GM23338 (cell line): ENCODE measurements at regions not wholly inside any gene's neighbourhood (a gene's known extent, or its start where the extent isn't known, plus 50 kb on each side); places are given as distances from the start of the nearest gene placed in this dataset.

Experiments
- ATAC-seq: fragments of 200-7000 bp; cut with Tn5 transposase; 3 replicates; pipeline ENCODE4 v1.9.1; 2020
- DNase-seq: peaks from one replicate; pipeline ENCODE4 v3.0.0-alpha.2; 2015; ENCODE audit warnings: low spot score
- H2AFZ ChIP-seq: fragments of 200-600 bp; sonication (generic); 2 replicates; pipeline ENCODE4 v1.8.0; 2016; ENCODE audit warnings: antibody characterized with exemption, mild to moderate bottlenecking, moderate library complexity
- H3F3A ChIP-seq: fragments of 200-600 bp; sonication (generic); replicated peaks from 2 replicates; pipeline ENCODE4 v1.8.0; 2017; ENCODE audit warnings: antibody characterized with exemption, mixed run types, low read depth
- H3K27ac ChIP-seq: fragments of 200-600 bp; sonication (generic); 2 replicates; pipeline ENCODE4 v1.6.1; 2016; ENCODE audit warnings: low read depth
- H3K27me3 ChIP-seq: fragments of 200-600 bp; sonication (generic); 2 replicates; pipeline ENCODE4 v1.8.0; 2016; ENCODE audit warnings: mild to moderate bottlenecking, mixed run types, moderate library complexity; ENCODE audit not compliant: insufficient read depth
- H3K36me3 ChIP-seq: fragments of 200-600 bp; sonication (generic); 2 replicates; pipeline ENCODE4 v1.8.0; 2016; ENCODE audit warnings: mild to moderate bottlenecking; ENCODE audit not compliant: insufficient read depth
- H3K4me1 ChIP-seq: fragments of 200-600 bp; sonication (generic); 2 replicates; pipeline ENCODE4 v1.8.0; 2016; ENCODE audit warnings: mild to moderate bottlenecking, moderate library complexity; ENCODE audit not compliant: insufficient read depth
- H3K4me2 ChIP-seq: fragments of 200-600 bp; sonication (generic); 2 replicates; pipeline ENCODE4 v1.7.1; 2017; ENCODE audit warnings: mixed run types
- H3K4me3 ChIP-seq: fragments of 200-600 bp; sonication (generic); 2 replicates; pipeline ENCODE4 v1.6.1; 2016; ENCODE audit warnings: mixed run types
- H3K79me2 ChIP-seq: fragments of 200-600 bp; sonication (generic); replicated peaks from 2 replicates; pipeline ENCODE4 v1.8.0; 2017; ENCODE audit warnings: mild to moderate bottlenecking; ENCODE audit not compliant: insufficient read depth
- H3K9me2 ChIP-seq: fragments of 200-600 bp; sonication (generic); 2 replicates; pipeline ENCODE4 v1.8.0; 2017; ENCODE audit not compliant: insufficient read depth
- H4K20me1 ChIP-seq: fragments of 200-600 bp; sonication (generic); replicated peaks from 2 replicates; pipeline ENCODE4 v1.8.0; 2017; ENCODE audit warnings: mild to moderate bottlenecking; ENCODE audit not compliant: insufficient read depth
- H3K27ac Mint-ChIP-seq: 2 replicates; pipeline ENCODE4 v1.8.0; 2020; ENCODE audit warnings: inconsistent platforms, mild to moderate bottlenecking, moderate library complexity, mixed read lengths
- H3K27me3 Mint-ChIP-seq: 3 replicates; pipeline ENCODE4 v1.8.0; 2022; ENCODE audit warnings: low read depth, mild to moderate bottlenecking, moderate library complexity, mixed read lengths, inconsistent platforms; ENCODE audit not compliant: insufficient read depth, poor library complexity
- H3K36me3 Mint-ChIP-seq: 3 replicates; pipeline ENCODE4 v1.8.0; 2021; ENCODE audit warnings: low read depth, mild to moderate bottlenecking, inconsistent platforms, moderate library complexity, mixed read lengths
- H3K4me1 Mint-ChIP-seq: 3 replicates; pipeline ENCODE4 v1.8.0; 2020; ENCODE audit warnings: mild to moderate bottlenecking, inconsistent platforms, mixed read lengths
- H3K4me3 Mint-ChIP-seq: 3 replicates; pipeline ENCODE4 v1.8.0; 2021; ENCODE audit warnings: moderate library complexity, mild to moderate bottlenecking, inconsistent platforms, mixed read lengths
- H3K9me3 Mint-ChIP-seq: 3 replicates; pipeline ENCODE4 v1.8.0; 2020; ENCODE audit warnings: moderate library complexity, mild to moderate bottlenecking, inconsistent platforms, mixed read lengths
- CREB1 ChIP-seq: fragments of 250-450 bp; sonication (Bioruptor Pico); IDR thresholded peaks from 2 replicates; pipeline ENCODE4 v1.5.0; 2020; ENCODE audit warnings: low read depth, mild to moderate bottlenecking, moderate library complexity
- CTCF ChIP-seq, 2 experiments: fragments of 200-600 bp in 1 of 2; sonication (generic) in 1 of 2; conservative IDR thresholded peaks; 2 replicates each; pipeline versions ENCODE4 v1.5.1 to v1.6.1; 2016 to 2017; ENCODE audit warnings: antibody characterized with exemption in 2 of 2, low read depth in 2 of 2, mild to moderate bottlenecking in 2 of 2, moderate library complexity in 1 of 2
- ETS1 ChIP-seq: IDR thresholded peaks from 2 replicates; pipeline ENCODE4 v1.6.1; 2016; ENCODE audit warnings: antibody characterized with exemption
- EZH2 ChIP-seq: fragments of 200-600 bp; sonication (generic); IDR thresholded peaks from one replicate; pipeline ENCODE4 v1.8.0; 2017; ENCODE audit warnings: antibody characterized with exemption, mild to moderate bottlenecking, low read depth; ENCODE audit not compliant: unreplicated experiment
- EZH2phosphoT487 ChIP-seq: fragments of 200-600 bp; sonication (generic); IDR thresholded peaks from one replicate; pipeline ENCODE4 v1.8.1; 2018; ENCODE audit warnings: antibody characterized with exemption; ENCODE audit not compliant: unreplicated experiment
- JUNB ChIP-seq: IDR thresholded peaks from one replicate; pipeline ENCODE4 v1.6.1; 2016; ENCODE audit warnings: antibody characterized with exemption; ENCODE audit not compliant: unreplicated experiment
- NANOG ChIP-seq: IDR thresholded peaks from 2 replicates; pipeline ENCODE4 v1.6.1; 2016; ENCODE audit warnings: antibody characterized with exemption, borderline replicate concordance
- POLR2AphosphoS5 ChIP-seq: IDR thresholded peaks from 2 replicates; pipeline ENCODE4 v1.6.1; 2016; ENCODE audit warnings: antibody characterized with exemption, low read depth
- REST ChIP-seq: IDR thresholded peaks from one replicate; pipeline ENCODE4 v1.6.1; 2018; ENCODE audit warnings: antibody characterized with exemption; ENCODE audit not compliant: unreplicated experiment
- STAT1 ChIP-seq: IDR thresholded peaks from one replicate; pipeline ENCODE4 v1.6.1; 2016; ENCODE audit warnings: antibody characterized with exemption; ENCODE audit not compliant: unreplicated experiment
- ZNF114 ChIP-seq: fragments of 250-450 bp; sonication (Bioruptor Pico); IDR thresholded peaks from 2 replicates; pipeline ENCODE4 v1.5.0; 2020; ENCODE audit warnings: mild to moderate bottlenecking, moderate library complexity
- ZNF331 ChIP-seq: fragments of 250-450 bp; sonication (Bioruptor Pico); IDR thresholded peaks from 2 replicates; pipeline ENCODE4 v1.5.0; 2020; ENCODE audit warnings: low read depth, mild to moderate bottlenecking, moderate library complexity
- ZNF462 ChIP-seq: fragments of 250-450 bp; sonication (Bioruptor Pico); IDR thresholded peaks from 2 replicates; pipeline ENCODE4 v1.5.0; 2020; ENCODE audit warnings: mild to moderate bottlenecking, moderate library complexity

- ATAC-seq, result no peak
- H3K27ac Mint-ChIP-seq, result no peak overlapping the region
- no peaks in the 10 kb centered on the region for H3K36me3 Mint-ChIP-seq
Measured at GRCh38 chr11:134908583-134908982, 496.5 kb upstream of the B3GAT1 start.

More at GRCh38 chr11:134908583-134908982, 496.5 kb upstream of the B3GAT1 start:
- Histone ChIP-seq H3K9me2 (peaks cover 13% of the 10 kb centered on the region), H3K4me1 (no peaks in the 10 kb centered on the region), H3K4me3 (no peak overlapping the region), H3K36me3 (no peaks in the 10 kb centered on the region), H2AFZ (no peak overlapping the region), H4K20me1 (no peaks in the 10 kb centered on the region), H3K27me3 (no peaks in the 10 kb centered on the region), H3F3A (no peaks in the 10 kb centered on the region), H3K27ac (no peak overlapping the region), H3K79me2 (no peaks in the 10 kb centered on the region), H3K4me2 (no peak overlapping the region)
- no peaks in the 10 kb centered on the region; the same call in 1 of the 3 replicates for H3K4me1 Mint-ChIP-seq
- TF ChIP-seq CREB1 (CRISPR knock-in tag), result no peak
- TF ChIP-seq ZNF114 (CRISPR knock-in tag), result no peak
- no peak for TF ChIP-seq EZH2
- no peak for TF ChIP-seq REST
- no peak for TF ChIP-seq NANOG
- no peak for TF ChIP-seq CTCF (conservative IDR thresholded peaks at IDR 0.05; ENCODE audit: low read depth in 2 of 2)
- TF ChIP-seq ETS1, result no peak
- no peak for TF ChIP-seq EZH2phosphoT487
- no peak for TF ChIP-seq ZNF462 (CRISPR knock-in tag)
- no peak for TF ChIP-seq POLR2AphosphoS5
- TF ChIP-seq JUNB, result no peak
- no peak for TF ChIP-seq STAT1
- TF ChIP-seq ZNF331 (CRISPR knock-in tag), result no peak
- no peak overlapping the region for H3K4me3 Mint-ChIP-seq
- H3K9me3 Mint-ChIP-seq, result no peaks in the 10 kb centered on the region
- H3K27me3 Mint-ChIP-seq, result peaks cover 4% of the 10 kb centered on the region
- no peak for DNase-seq
